Neural cell (in vitro differentiated cells): ENCODE measurements at regions not wholly inside any gene's neighbourhood (a gene's known extent, or its start where the extent isn't known, plus 50 kb on each side); places are given as distances from the start of the nearest gene placed in this dataset.

Source experiments
- H2AFZ ChIP-seq: fragments of 200-600, 300-800 bp; sonication (generic), shearing (Covaris generic); 2 replicates; pipeline ENCODE4 v1.6.0; 2014; ENCODE audit warnings: low read depth, mild to moderate bottlenecking, antibody characterized with exemption, low read length, moderate library complexity
- H3F3A ChIP-seq: fragments of 200-600 bp; shearing (Covaris generic); 2 replicates; pipeline ENCODE4 v1.6.1; 2016; ENCODE audit warnings: mild to moderate bottlenecking, moderate library complexity, mixed read lengths, antibody characterized with exemption, low read length; ENCODE audit not compliant: insufficient read depth, poor library complexity, severe bottlenecking
- H3K27ac ChIP-seq: fragments of 200-600, 300-800 bp; sonication (generic), shearing (Covaris generic); 2 replicates; pipeline ENCODE4 v1.5.1; 2014; ENCODE audit warnings: mild to moderate bottlenecking, low read length, moderate library complexity
- H3K27me3 ChIP-seq: fragments of 300-800, 200-600 bp; sonication (generic), shearing (Covaris generic); 2 replicates; pipeline ENCODE4 v1.6.0; 2014; ENCODE audit warnings: mild to moderate bottlenecking, low read depth, low read length, moderate library complexity; ENCODE audit not compliant: insufficient read depth
- H3K36me3 ChIP-seq: fragments of 300-800, 200-600 bp; sonication (generic), shearing (Covaris generic); 2 replicates; pipeline ENCODE4 v1.5.1; 2014; ENCODE audit warnings: mild to moderate bottlenecking, antibody characterized with exemption, low read length, moderate library complexity; ENCODE audit not compliant: insufficient read depth
- H3K4me2 ChIP-seq: fragments of 300-800, 200-600 bp; sonication (generic), shearing (Covaris generic); 2 replicates; pipeline ENCODE4 v1.6.0; 2014; ENCODE audit warnings: mild to moderate bottlenecking, low read length
- H3K4me3 ChIP-seq: fragments of 300-800, 200-600 bp; sonication (generic), shearing (Covaris generic); 2 replicates; pipeline ENCODE4 v1.5.1; 2014; ENCODE audit warnings: mild to moderate bottlenecking, low read length, moderate library complexity
- H3K79me2 ChIP-seq: fragments of 200-600 bp; shearing (Covaris generic); replicated peaks from 2 replicates; pipeline ENCODE4 v1.6.0; 2014; ENCODE audit warnings: mild to moderate bottlenecking, low read length, moderate library complexity; ENCODE audit not compliant: insufficient read depth
- H3K9ac ChIP-seq: fragments of 300-800, 200-600 bp; sonication (generic), shearing (Covaris generic); 2 replicates; pipeline ENCODE4 v1.6.1; 2016; ENCODE audit warnings: mild to moderate bottlenecking, low read length, mixed read lengths
- H3K9me2 ChIP-seq: fragments of 200-600 bp; shearing (Covaris generic); 2 replicates; pipeline ENCODE4 v1.6.1; 2016; ENCODE audit warnings: mild to moderate bottlenecking, low read length, mixed read lengths; ENCODE audit not compliant: insufficient read depth
- H3K9me3 ChIP-seq: fragments of 200-600, 300-800 bp; sonication (generic), shearing (Covaris generic); 2 replicates; pipeline ENCODE4 v1.6.1; 2016; ENCODE audit warnings: mild to moderate bottlenecking, mixed run types, low read length, moderate library complexity, mixed read lengths
- H4K20me1 ChIP-seq: fragments of 200-600 bp; shearing (Covaris generic); 2 replicates; pipeline ENCODE4 v1.6.1; 2016; ENCODE audit warnings: mild to moderate bottlenecking, mixed run types; ENCODE audit not compliant: insufficient read depth
- EP300 ChIP-seq: fragments of 450-650 bp; conservative IDR thresholded peaks from 2 replicates; pipeline ENCODE4 v1.6.1; 2014; ENCODE audit warnings: antibody characterized with exemption, mild to moderate bottlenecking, moderate library complexity; ENCODE audit not compliant: poor library complexity, severe bottlenecking
- EZH2 ChIP-seq: fragments of 200-600, 300-800 bp; shearing (Covaris generic), sonication (generic); IDR thresholded peaks from 2 replicates; pipeline ENCODE4 v1.6.1; 2014; ENCODE audit warnings: antibody characterized with exemption, low read length, borderline replicate concordance, mild to moderate bottlenecking; ENCODE audit not compliant: insufficient read depth, poor library complexity, severe bottlenecking
- MXI1 ChIP-seq: fragments of 450-650 bp; conservative IDR thresholded peaks from 2 replicates; pipeline ENCODE4 v1.6.1; 2014; ENCODE audit warnings: antibody characterized with exemption, mild to moderate bottlenecking; ENCODE audit not compliant: poor library complexity, severe bottlenecking
- POLR2AphosphoS5 ChIP-seq: IDR thresholded peaks from 2 replicates; pipeline ENCODE4 v1.6.1; 2012
- RAD21 ChIP-seq: fragments of 450-650 bp; conservative IDR thresholded peaks from 2 replicates; pipeline ENCODE4 v1.6.1; 2014; ENCODE audit warnings: antibody characterized with exemption, mild to moderate bottlenecking, moderate library complexity
- REST ChIP-seq: IDR thresholded peaks from 2 replicates; pipeline ENCODE4 v1.6.1; 2012; ENCODE audit warnings: borderline replicate concordance
- SMC3 ChIP-seq: fragments of 450-650 bp; conservative IDR thresholded peaks from 2 replicates; pipeline ENCODE4 v1.6.1; 2014; ENCODE audit warnings: antibody characterized with exemption, mild to moderate bottlenecking, moderate library complexity; ENCODE audit not compliant: poor library complexity
- TAF1 ChIP-seq: IDR thresholded peaks from 2 replicates; pipeline ENCODE4 v1.6.1; 2012; ENCODE audit warnings: low read depth
- TF ChIP-seq, protein P1 (sequence below): fragments of 450-650 bp; IDR thresholded peaks from 2 replicates; pipeline ENCODE4 v1.5.1; 2014; ENCODE audit warnings: antibody characterized with exemption, mild to moderate bottlenecking, moderate library complexity; ENCODE audit not compliant: poor library complexity, severe bottlenecking

- Histone ChIP-seq H3K9me2 (no peaks in the 10 kb centered on the region), H3K36me3 (no peaks in the 10 kb centered on the region), H3K27me3 (no peaks in the 10 kb centered on the region), H3K9me3 (no peaks in the 10 kb centered on the region), H3K4me2 (no peak overlapping the region), H3K27ac (no peak overlapping the region), H3F3A (no peaks in the 10 kb centered on the region), H2AFZ (no peak overlapping the region), H3K79me2 (no peaks in the 10 kb centered on the region), H4K20me1 (no peaks in the 10 kb centered on the region), H3K9ac (no peak overlapping the region), H3K4me3 (no peak overlapping the region)
- TF ChIP-seq MXI1, result no peak
- TF ChIP-seq POLR2AphosphoS5, result no peak
- TF ChIP-seq REST, result no peak
- no peak for TF ChIP-seq EP300
- no peak for TF ChIP-seq TAF1
- TF ChIP-seq, protein P1, sequence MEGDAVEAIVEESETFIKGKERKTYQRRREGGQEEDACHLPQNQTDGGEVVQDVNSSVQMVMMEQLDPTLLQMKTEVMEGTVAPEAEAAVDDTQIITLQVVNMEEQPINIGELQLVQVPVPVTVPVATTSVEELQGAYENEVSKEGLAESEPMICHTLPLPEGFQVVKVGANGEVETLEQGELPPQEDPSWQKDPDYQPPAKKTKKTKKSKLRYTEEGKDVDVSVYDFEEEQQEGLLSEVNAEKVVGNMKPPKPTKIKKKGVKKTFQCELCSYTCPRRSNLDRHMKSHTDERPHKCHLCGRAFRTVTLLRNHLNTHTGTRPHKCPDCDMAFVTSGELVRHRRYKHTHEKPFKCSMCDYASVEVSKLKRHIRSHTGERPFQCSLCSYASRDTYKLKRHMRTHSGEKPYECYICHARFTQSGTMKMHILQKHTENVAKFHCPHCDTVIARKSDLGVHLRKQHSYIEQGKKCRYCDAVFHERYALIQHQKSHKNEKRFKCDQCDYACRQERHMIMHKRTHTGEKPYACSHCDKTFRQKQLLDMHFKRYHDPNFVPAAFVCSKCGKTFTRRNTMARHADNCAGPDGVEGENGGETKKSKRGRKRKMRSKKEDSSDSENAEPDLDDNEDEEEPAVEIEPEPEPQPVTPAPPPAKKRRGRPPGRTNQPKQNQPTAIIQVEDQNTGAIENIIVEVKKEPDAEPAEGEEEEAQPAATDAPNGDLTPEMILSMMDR, result no peak
- TF ChIP-seq RAD21, result no peak
- no peak for TF ChIP-seq SMC3
- no peak for TF ChIP-seq EZH2
These were observed 670.5 kb upstream of the IMPG1 start for GRCh38 chr6:76742919-76743318.

DNA sequence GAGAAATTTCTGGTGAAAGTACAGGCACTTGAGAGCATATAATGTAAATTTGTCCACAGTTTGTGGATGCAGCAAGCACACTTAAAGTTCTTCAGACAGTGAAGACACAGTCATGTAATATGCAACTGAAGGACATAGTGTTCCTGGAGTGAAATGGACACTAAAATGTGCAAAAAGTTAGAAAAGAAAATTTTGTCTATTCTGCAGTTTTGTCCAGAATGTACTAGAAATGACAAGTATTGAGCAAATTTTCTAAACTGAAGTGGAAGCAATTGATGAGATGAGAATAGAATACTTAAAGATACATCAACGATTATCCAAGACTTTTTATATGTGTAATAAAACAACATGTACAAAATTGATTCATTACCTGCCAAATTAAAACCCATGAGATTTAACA lies 647.0 kb upstream of the IMPG1 start:
- Histone ChIP-seq H3K9me3 (no peaks in the 10 kb centered on the region), H3K9ac (no peak overlapping the region), H2AFZ (no peak overlapping the region), H3K4me3 (no peak overlapping the region), H3K27me3 (no peaks in the 10 kb centered on the region), H3K9me2 (no peaks in the 10 kb centered on the region), H3K4me2 (no peak overlapping the region), H3K79me2 (no peaks in the 10 kb centered on the region), H3K36me3 (no peaks in the 10 kb centered on the region), H4K20me1 (no peaks in the 10 kb centered on the region), H3F3A (no peaks in the 10 kb centered on the region), H3K27ac (no peak overlapping the region)
- no peak for TF ChIP-seq REST
- TF ChIP-seq, protein P1, result no peak
- TF ChIP-seq SMC3, result no peak
- TF ChIP-seq POLR2AphosphoS5, result no peak
- no peak for TF ChIP-seq TAF1
- TF ChIP-seq MXI1, result no peak
- TF ChIP-seq RAD21, result no peak
- TF ChIP-seq EP300, result no peak
- TF ChIP-seq EZH2, result no peak
